ENCODE measurements at regions not wholly inside any gene's neighbourhood (a gene's known extent, or its start where the extent isn't known, plus 50 kb on each side); places are given as distances from the start of the nearest gene placed in this dataset.

- no peaks in the 10 kb centered on the region for H3K36me3 Mint-ChIP-seq
- H3K9me3 Mint-ChIP-seq = no peaks in the 10 kb centered on the region
- POLR2A ChIA-PET = no interaction called here
- H3K27ac Mint-ChIP-seq = no peak overlapping the region
- DNase-seq (ENCODE audit: low spot score) = no peak
- TF ChIP-seq FOXK1 (CRISPR knock-in tag; IDR thresholded peaks at IDR 0.05) = no peak
- TF ChIP-seq SMAD3 (CRISPR knock-in tag; IDR thresholded peaks at IDR 0.05; ENCODE audit: borderline replicate concordance) = no peak
- TF ChIP-seq FOXJ3 (CRISPR knock-in tag; IDR thresholded peaks at IDR 0.05; ENCODE audit: borderline replicate concordance) = no peak
- no peak for TF ChIP-seq NFYB (CRISPR knock-in tag; conservative IDR thresholded peaks at IDR 0.05; ENCODE audit: low read depth)
- TF ChIP-seq IRF1 (CRISPR knock-in tag; IDR thresholded peaks at IDR 0.05) = no peak
- no peak for TF ChIP-seq ZNF263 (CRISPR knock-in tag; IDR thresholded peaks at IDR 0.05; ENCODE audit: low read depth)
- no peak for TF ChIP-seq TCF7 (CRISPR knock-in tag; IDR thresholded peaks at IDR 0.05; ENCODE audit: low read depth)
- TF ChIP-seq MLX (CRISPR knock-in tag; IDR thresholded peaks at IDR 0.05) = no peak
- TF ChIP-seq E2F4 (CRISPR knock-in tag; IDR thresholded peaks at IDR 0.05; ENCODE audit: borderline replicate concordance, low read depth) = no peak
- TF ChIP-seq MYBL2 (CRISPR knock-in tag; IDR thresholded peaks at IDR 0.05) = no peak
- no peak for TF ChIP-seq E2F1 (CRISPR knock-in tag; IDR thresholded peaks at IDR 0.05)
- no peak for TF ChIP-seq E2F5 (CRISPR knock-in tag; IDR thresholded peaks at IDR 0.05)
- TF ChIP-seq AR (CRISPR knock-in tag; IDR thresholded peaks at IDR 0.05) = no peak
- TF ChIP-seq ZNF232 (CRISPR knock-in tag; IDR thresholded peaks at IDR 0.05) = no peak
- no peak for TF ChIP-seq AFF4 (CRISPR knock-in tag; IDR thresholded peaks at IDR 0.05; ENCODE audit: borderline replicate concordance)
- TF ChIP-seq NFE2L1 (CRISPR knock-in tag; IDR thresholded peaks at IDR 0.05) = no peak
- TF ChIP-seq RORB (CRISPR knock-in tag; IDR thresholded peaks at IDR 0.05) = no peak
- ATAC-seq = no peak
- H3K4me3 Mint-ChIP-seq = no peak overlapping the region
- no peaks in the 10 kb centered on the region for H3K4me1 Mint-ChIP-seq
- H3K27me3 Mint-ChIP-seq (ENCODE audit: low read depth) = no peaks in the 10 kb centered on the region
- CTCF ChIA-PET = no interaction called here
These were observed 209.8 kb upstream of the CTNND2 start for GRCh38 chr5:12114075-12114474.

All from WTC11 (cell line).